HG03103 (cell line): ENCODE measurements at regions not wholly inside any gene's neighbourhood (a gene's known extent, or its start where the extent isn't known, plus 50 kb on each side); places are given as distances from the start of the nearest gene placed in this dataset.
"Not testable (repeated sequence)": the region's sequence is repeated elsewhere in the genome, so short reads cannot be mapped to it uniquely, and the experiment has no call there.

Experiments
- ATAC-seq: cut with Tn5 transposase; IDR thresholded peaks from one replicate; pipeline ENCODE4 v1.9.1; 2021; ENCODE audit warnings: low read depth; ENCODE audit not compliant: unreplicated experiment

DNA sequence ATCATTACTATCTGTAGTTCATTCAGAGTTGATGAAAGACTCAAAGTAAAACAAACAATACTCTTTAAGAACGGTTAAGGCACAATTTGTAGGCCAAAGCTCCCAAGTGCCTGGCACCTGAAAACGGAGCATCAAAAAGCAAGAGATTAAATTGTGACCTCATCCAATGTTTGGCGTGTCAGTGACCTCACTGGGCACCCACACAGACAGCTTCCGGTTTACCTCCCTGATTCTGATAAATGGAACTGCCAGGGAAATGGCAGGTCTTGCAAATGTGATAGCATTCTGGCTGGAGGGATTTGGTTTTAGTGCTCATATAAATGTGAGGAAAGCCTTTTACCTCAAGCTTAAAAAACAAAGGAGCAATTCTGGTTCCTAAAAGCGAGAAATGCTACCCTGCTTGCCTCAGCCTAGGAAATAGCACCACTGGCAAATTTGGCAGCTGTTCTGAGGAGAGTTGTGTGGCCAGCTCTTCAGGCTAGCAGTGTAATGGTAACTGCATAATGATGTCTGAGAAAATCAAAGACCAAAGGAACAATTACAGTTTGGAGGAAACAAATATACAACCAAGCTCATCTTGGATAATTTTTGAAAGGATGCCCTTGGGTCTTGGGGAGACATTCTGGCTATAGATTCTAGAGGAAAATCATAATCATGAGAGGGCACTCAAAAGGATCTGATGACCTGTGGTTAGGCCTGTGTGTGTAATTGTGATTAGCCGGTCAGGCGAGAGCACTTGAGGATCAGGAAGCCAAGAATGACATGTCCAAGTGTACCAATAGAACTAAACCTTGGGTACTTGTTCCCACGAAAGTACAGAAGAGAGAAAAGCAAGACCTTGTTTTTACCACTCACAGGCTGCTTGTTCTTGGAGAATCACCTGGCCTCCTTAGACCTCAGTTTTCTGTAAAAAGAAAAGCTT is 174.3 kb downstream of the TFAP2B start:
- no peak for ATAC-seq

- ATAC-seq = no peak
Measured at GRCh38 chr6:50993941-50994720, 175.5 kb downstream of the TFAP2B start.

GRCh38 chr6:50995036-50995435 is 176.4 kb downstream of the TFAP2B start:
- ATAC-seq = no peak

DNA sequence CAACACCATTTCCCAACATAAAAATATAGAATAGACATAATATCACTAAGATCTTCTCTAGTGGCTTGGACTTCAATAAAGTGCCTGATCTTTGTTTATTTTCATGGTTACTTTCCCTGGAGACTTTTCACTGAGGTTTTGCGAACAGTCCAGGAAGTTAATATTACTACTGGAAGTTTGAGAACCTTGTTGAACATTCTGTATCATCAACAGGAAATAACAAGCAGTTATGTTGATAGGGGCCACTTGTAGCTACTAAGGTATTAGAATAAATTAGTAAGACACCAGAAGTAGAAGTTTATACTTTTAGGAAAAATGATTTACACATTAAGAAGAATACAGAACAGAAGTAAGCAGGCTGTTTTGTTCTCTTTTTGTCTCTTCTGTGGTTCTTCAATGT is 180.2 kb downstream of the TFAP2B start:
- ATAC-seq = no peak

- ATAC-seq = no peak
Measured at GRCh38 chr6:51001399-51001798, 182.7 kb downstream of the TFAP2B start.

- ATAC-seq = no peak
Measured at GRCh38 chr6:51004380-51004779, 185.7 kb downstream of the TFAP2B start.

- no peak for ATAC-seq
Measured at GRCh38 chr6:51005779-51006178, 187.1 kb downstream of the TFAP2B start.

- no peak for ATAC-seq
Measured at GRCh38 chr6:51007237-51007636, 188.6 kb downstream of the TFAP2B start.

DNA sequence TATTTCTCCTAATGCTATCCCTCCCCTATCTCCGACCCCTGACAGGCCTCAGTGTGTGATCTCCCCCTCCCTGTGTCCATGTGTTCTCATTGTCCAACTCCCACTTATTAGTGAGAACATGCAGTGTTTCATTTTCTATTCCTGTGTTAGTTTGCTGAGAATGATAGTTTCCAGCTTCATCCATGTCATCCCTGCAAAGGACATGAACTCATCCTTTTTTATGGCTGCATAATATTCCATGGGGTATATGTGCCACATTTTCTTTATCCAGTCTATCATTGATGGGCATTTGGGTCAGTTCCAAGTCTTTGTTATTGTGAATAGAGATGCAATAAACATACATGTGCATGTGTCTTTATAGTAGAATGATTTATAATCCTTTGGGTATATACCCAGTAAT is 190.0 kb downstream of the TFAP2B start:
- ATAC-seq = not testable (repeated sequence)

DNA sequence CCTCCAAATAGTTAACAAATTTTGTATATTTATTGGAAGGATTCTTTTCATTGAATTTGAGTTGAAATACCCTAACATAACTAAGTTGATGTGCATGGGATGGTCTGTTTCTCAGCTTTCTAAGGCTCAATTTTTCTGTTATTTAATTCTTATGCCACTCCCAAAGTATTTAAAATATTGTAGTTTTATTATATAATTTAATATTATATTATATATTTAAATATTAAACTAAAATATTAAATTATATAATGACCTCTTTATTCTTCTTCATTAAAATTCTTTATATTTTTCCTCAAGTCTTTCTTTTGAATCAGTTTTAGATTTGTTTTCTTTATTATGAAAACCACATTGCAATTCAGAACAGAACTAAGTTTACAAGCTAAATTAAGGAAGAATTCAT is 194.7 kb downstream of the TFAP2B start:
- ATAC-seq = no peak

DNA sequence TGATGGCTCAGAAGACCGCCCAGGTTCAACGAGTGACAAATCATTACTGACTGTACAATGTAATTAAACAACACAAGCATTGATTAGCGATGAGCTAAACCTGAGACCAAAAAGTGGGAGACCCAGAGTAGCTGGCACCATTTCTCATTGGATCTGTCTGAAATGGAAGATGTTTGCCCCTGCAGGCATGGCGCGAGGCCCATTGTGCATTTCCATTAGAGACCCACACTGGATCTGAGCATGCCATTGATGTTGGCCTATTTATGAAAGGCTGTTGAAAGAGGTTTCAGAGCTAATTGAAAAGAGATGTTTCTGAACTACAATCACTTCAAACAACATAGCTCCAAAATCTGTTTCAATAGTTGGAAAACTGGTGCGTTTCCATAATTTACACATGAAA is 196.7 kb downstream of the TFAP2B start:
- no peak for ATAC-seq

GRCh38 chr6:51016489-51016888 is 197.8 kb downstream of the TFAP2B start:
- no peak for ATAC-seq

DNA sequence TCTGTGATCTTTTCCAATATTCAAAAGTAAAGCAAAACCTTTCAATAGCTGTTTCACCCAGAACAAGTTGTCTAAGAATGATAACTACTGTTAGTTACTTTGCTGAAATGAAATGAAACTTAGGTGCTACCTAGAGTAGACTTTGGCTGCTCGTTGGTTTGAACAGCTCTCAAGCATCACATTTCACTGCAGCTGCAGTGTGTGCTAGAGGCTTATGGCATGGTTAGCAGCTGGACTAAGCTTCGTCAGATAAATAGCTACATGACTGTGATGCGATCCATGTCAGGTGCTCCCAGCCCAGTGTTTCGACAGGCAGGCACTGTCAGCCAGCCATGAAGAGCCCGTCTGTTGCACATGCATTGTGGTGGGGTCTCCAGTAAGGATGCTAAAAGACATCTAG is 201.1 kb downstream of the TFAP2B start:
- ATAC-seq = no peak

- ATAC-seq = no peak
Measured at GRCh38 chr6:51021171-51021570, 202.5 kb downstream of the TFAP2B start.

DNA sequence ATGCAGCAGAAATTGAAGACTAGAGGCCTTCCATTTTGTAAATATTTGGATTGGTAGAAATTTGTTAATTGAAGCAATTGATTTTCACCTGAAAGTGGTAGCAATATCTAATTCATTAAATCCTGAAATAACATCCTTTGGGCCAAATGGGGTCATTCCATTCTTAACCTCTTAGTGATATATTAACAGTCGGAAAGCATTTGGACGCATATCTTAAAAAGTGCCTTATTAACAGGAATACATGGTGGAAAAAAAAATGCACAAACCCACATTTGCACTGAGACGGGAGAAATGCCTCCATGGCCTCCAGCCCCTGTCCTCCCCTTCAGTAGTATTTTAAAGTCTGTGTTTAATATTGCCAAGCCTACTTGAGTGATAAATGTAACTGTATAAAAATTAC is 205.5 kb downstream of the TFAP2B start:
- no peak for ATAC-seq

DNA sequence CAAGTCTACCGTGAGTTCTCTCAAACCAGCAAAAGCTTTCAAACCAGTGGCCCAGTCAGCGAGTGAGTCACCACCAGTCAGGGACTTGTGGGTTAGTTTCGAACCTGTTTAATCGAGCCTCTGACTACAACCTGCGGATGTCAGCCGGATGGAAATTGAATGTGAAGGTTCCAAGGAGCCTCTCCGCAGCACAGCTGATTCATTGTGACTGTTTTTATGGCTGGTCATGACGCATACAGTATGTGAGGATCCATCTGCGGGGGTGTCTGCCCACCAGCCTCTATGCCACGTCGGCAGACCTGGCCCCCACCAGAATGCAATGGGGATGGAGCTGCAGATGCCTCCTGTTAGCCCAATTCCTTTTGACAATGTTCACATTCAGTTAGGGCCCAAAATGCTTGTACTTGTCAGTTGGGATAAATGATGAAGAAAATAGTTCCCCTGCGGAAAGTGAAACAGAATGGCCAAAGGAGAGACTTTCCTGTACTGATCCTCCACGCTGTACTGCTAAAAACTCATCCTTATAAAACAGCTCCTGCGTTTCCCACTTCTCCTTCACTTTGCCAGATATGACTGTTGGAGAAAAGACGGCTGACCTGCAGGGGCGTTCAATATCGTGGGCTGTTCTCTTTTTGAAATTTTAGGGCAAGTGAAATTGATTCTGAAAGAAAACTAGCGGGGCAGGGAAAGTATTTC is 206.6 kb downstream of the TFAP2B start:
- no peak for ATAC-seq

DNA sequence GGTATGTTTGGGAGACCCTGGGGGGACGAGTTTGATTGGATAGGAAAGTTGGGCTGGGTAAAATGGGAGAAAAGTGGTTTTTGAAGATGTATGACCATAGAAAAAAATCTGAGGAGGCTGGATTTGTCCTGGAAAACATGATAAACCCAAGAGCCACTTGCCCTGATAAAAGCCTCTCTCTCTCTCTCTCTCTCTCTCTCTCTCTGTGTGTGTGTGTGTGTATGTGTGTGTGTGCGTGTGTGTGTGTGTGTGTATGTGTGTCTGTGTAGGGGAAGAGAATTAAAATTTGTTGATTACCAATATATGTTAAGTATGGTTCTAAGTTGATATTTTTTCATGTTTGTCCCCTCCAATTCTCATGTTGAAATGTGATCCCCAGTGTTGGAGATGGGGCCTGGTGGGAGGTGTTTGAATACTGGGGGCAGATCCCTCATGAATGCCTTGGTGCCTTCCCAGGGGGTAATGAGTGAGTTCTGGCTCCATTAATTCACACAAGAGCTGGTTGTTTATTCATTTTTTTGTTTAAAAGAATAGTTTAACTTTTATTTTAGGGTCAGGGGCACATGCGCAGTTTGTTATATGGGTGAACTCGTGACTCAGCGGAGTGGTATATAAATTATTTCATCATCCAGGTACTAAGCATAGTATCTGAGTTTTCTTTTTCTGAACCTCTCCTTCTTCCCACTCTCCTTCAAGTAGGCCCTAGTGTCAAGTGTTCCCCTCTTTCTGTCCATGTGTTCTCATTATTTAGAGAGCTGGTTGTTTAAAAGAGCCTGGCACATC is 208.8 kb downstream of the TFAP2B start:
- no peak for ATAC-seq

DNA sequence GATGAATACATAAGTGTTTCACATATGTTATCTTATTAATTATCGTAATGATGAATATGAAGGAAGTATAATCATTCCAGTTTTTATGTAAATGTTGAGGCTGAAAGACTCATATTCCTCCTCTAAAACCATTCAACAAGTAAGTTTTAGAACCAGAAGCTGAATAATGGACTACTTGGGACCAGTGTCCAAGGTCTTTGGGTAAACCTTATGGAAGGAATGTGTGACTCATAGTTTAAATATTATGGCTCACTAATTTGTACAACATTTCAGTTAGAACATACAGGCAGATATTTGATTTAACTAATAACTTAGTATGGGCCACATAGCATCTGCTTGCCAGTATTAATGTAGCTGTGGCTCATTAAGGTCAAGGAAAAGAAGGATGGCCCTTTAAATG is 209.6 kb downstream of the TFAP2B start:
- no peak for ATAC-seq

GRCh38 chr6:51029561-51029960 is 210.9 kb downstream of the TFAP2B start:
- ATAC-seq = no peak

DNA sequence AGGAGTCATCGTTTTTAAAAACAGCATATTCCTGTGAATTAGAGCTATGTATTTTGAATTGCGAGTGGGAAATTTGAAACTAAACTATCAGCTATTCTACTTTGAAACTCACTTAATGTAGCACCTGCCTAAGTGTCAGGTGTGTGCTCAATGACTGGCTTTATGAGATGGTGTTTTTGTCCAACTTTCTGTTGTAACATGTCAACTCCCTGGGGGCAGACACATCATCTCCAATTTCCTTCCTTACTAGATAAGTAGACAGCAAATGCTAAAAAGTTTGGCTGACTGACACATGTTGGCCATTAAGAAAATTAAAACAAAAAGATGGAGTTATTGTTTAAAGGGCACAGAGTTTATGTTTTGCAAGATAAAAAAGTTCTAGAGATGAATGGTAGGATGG is 226.9 kb downstream of the TFAP2B start:
- no peak for ATAC-seq
